GM12878 (cell line): ENCODE measurements at regions not wholly inside any gene's neighbourhood (a gene's known extent, or its start where the extent isn't known, plus 50 kb on each side); places are given as distances from the start of the nearest gene placed in this dataset.

Source experiments
- ATAC-seq: fragments of 200-7000 bp; cut with Tn5 transposase; 3 replicates; pipeline ENCODE4 v1.9.1; 2020; ENCODE audit warnings: mild to moderate bottlenecking, moderate library complexity
- BruUV-seq: library from RNA; stranded (reverse); fragments of 400-500 nt; replicated peaks from 2 replicates; lab custom pipeline; 2021; lab: Mats Ljungman, UMichigan
- CTCF ChIA-PET: fragments of 300-600 bp; sonication (Branson Sonifier 250); formaldehyde crosslinking; extraction: SDS; loops from one replicate; lab custom pipeline; 2021; ENCODE audit warnings: inconsistent platforms; lab: Yijun Ruan, JAX
- POLR2A ChIA-PET: fragments of 350-600 bp; formaldehyde crosslinking; extraction: SDS; loops from one replicate; lab custom pipeline; 2021; ENCODE audit warnings: inconsistent platforms; lab: Charles Lee
- RAD21 ChIA-PET: fragments of 300-600 bp; sonication (Branson Sonifier 250); formaldehyde crosslinking; loops from one replicate; lab custom pipeline; 2023; ENCODE audit warnings: antibody characterized with exemption; ENCODE audit not compliant: unreplicated experiment; lab: Charles Lee
- SMC1A ChIA-PET: fragments of 300-600 bp; sonication (Branson Sonifier 250); formaldehyde crosslinking; loops from one replicate; lab custom pipeline; 2023; ENCODE audit not compliant: unreplicated experiment, uncharacterized antibody; lab: Charles Lee
- DNase-seq: peaks from one replicate; pipeline ENCODE4 v3.0.0-alpha.2; 2011; ENCODE audit warnings: low read depth, low spot score
- FAIRE-seq: peaks from 3 replicates; lab custom pipeline; 2011; peaks lifted over from hg19 to GRCh38; lab: Jason Lieb, UNC
- H2AFZ ChIP-seq: 2 replicates; pipeline ENCODE4 v1.6.0; 2011; ENCODE audit warnings: low read depth, low read length, control low read depth; ENCODE audit not compliant: control insufficient read depth
- H3K27ac ChIP-seq: 2 replicates; pipeline ENCODE4 v1.5.1; 2011; ENCODE audit warnings: control low read depth; ENCODE audit not compliant: control insufficient read depth, insufficient read depth
- H3K27me3 ChIP-seq, 2 experiments: replicated peaks in 1 of 2; 2 replicates each; pipeline versions ENCODE4 v1.6.0 to v1.6.1; 2011; ENCODE audit warnings: low read length in 1 of 2; ENCODE audit not compliant: control insufficient read depth in 2 of 2, insufficient read depth in 2 of 2
- H3K36me3 ChIP-seq, 2 experiments: 2 replicates each; pipeline ENCODE4 v1.5.1; 2011; ENCODE audit warnings: low read length in 1 of 2; ENCODE audit not compliant: control insufficient read depth in 2 of 2, insufficient read depth in 2 of 2
- H3K4me1 ChIP-seq: 2 replicates; pipeline ENCODE4 v1.6.1; 2011; ENCODE audit warnings: mild to moderate bottlenecking, low read length, moderate library complexity, mixed read lengths; ENCODE audit not compliant: control insufficient read depth, insufficient read depth
- H3K4me2 ChIP-seq: 2 replicates; pipeline ENCODE4 v1.6.0; 2011; ENCODE audit warnings: control low read depth; ENCODE audit not compliant: control insufficient read depth, insufficient read depth
- H3K4me3 ChIP-seq: fragments of 200-600 bp; sonication (generic); 2 replicates; pipeline ENCODE4 v1.5.1; 2016
- H3K79me2 ChIP-seq: 2 replicates; pipeline ENCODE4 v1.6.0; 2011; ENCODE audit warnings: low read length; ENCODE audit not compliant: control insufficient read depth, insufficient read depth
- H3K9ac ChIP-seq: 2 replicates; pipeline ENCODE4 v1.8.0; 2011; ENCODE audit warnings: low read length, control low read depth, mixed read lengths; ENCODE audit not compliant: control insufficient read depth, insufficient read depth
- H3K9me3 ChIP-seq: replicated peaks from 3 replicates; pipeline ENCODE4 v1.5.1; 2011; ENCODE audit warnings: mild to moderate bottlenecking, low read length; ENCODE audit not compliant: control insufficient read depth, insufficient read depth
- H4K20me1 ChIP-seq: 2 replicates; pipeline ENCODE4 v1.6.0; 2011; ENCODE audit not compliant: control insufficient read depth, insufficient read depth
- CHD1 ChIP-seq: IDR thresholded peaks from 2 replicates; pipeline ENCODE4 v1.6.1; 2012; ENCODE audit warnings: low read depth, low read length, improper control_type of control experiment
- E2F4 ChIP-seq: IDR thresholded peaks from 2 replicates; pipeline ENCODE4 v1.6.1; 2012; ENCODE audit warnings: low read depth, low read length, improper control_type of control experiment
- EED ChIP-seq: sonication (generic); IDR thresholded peaks from 2 replicates; pipeline ENCODE4 v1.6.1; 2016; ENCODE audit warnings: antibody characterized with exemption, low read depth
- EZH2 ChIP-seq: IDR thresholded peaks from 2 replicates; pipeline ENCODE4 v1.6.1; 2012; ENCODE audit warnings: low read depth, mild to moderate bottlenecking, control low read depth, inconsistent platforms, low read length, borderline replicate concordance; ENCODE audit not compliant: control insufficient read depth
- IRF4 ChIP-seq: IDR thresholded peaks from 2 replicates; pipeline ENCODE4 v1.6.1; 2011; ENCODE audit warnings: low read depth, low read length
- IRF5 ChIP-seq: fragments of 450-650 bp; IDR thresholded peaks from 2 replicates; pipeline ENCODE4 v1.6.1; 2017; ENCODE audit warnings: borderline replicate concordance
- NKRF ChIP-seq: fragments of 450-650 bp; conservative IDR thresholded peaks from 2 replicates; pipeline ENCODE4 v1.6.1; 2017; ENCODE audit warnings: mild to moderate bottlenecking, moderate library complexity
- RELB ChIP-seq: fragments of 450-650 bp; IDR thresholded peaks from 2 replicates; pipeline ENCODE4 v1.6.1; 2017; ENCODE audit warnings: low read depth, mild to moderate bottlenecking, moderate library complexity
- STAT1 ChIP-seq: fragments of 450-650 bp; conservative IDR thresholded peaks from 2 replicates; pipeline ENCODE4 v1.6.1; 2014; ENCODE audit warnings: antibody characterized with exemption, mild to moderate bottlenecking
- ZBTB40 ChIP-seq: fragments of 450-650 bp; IDR thresholded peaks from 2 replicates; pipeline ENCODE4 v1.6.1; 2016; ENCODE audit warnings: mild to moderate bottlenecking, moderate library complexity, borderline replicate concordance
- ZNF384 ChIP-seq: IDR thresholded peaks from 2 replicates; pipeline ENCODE4 v1.6.1; 2012; ENCODE audit warnings: low read depth, mild to moderate bottlenecking, low read length, improper control_type of control experiment, borderline replicate concordance
- WGBS: methylation state at CpG from one replicate; pipeline ENCODE4 v1.1.6; 2016; ENCODE audit warnings: low lambda C conversion rate; ENCODE audit not compliant: insufficient replicate concordance, insufficient coverage; ENCODE audit errors: missing lambda C conversion rate; 5-methylcytosine and 5-hydroxymethylcytosine counted together
- in situ Hi-C: fragments of 300-500 bp; cut with MboI; formaldehyde crosslinking; loops from 9 replicates; pipeline ENCODE4 v1.14.3; 2018; ENCODE audit warnings: mixed read lengths
- intact Hi-C: fragments of 100-400 bp; cut with micrococcal nuclease; formaldehyde crosslinking; loops from one replicate; pipeline ENCODE4 v1.14.2; 2022; ENCODE audit not compliant: unreplicated experiment

- CTCF ChIA-PET = no interaction called here
- 12% methylated on average over 4 of the region's 4 CpGs for WGBS
- no peak for ATAC-seq
Observed at GRCh38 chr14:98799891-98800290, 472.1 kb downstream of the BCL11B start.

More at GRCh38 chr14:98799891-98800290, 472.1 kb downstream of the BCL11B start:
- no peak overlapping the region for H2AFZ ChIP-seq
- no peak for FAIRE-seq
- no peak overlapping the region for H3K4me2 ChIP-seq
- no peaks in the 10 kb centered on the region; the same call in 2 of the 3 replicates for H3K9me3 ChIP-seq
- no peaks in the 10 kb centered on the region for H3K27me3 ChIP-seq
- ChIA-PET SMC1A (no interaction called here), RAD21 (no interaction called here)
- no peaks in the 10 kb centered on the region for H3K4me1 ChIP-seq
- in situ Hi-C loops = no loop called here
- no peaks in the 10 kb centered on the region for H4K20me1 ChIP-seq
- H3K79me2 ChIP-seq = no peaks in the 10 kb centered on the region
- BruUV-seq = no TSS peak
- no peak for TF ChIP-seq ZBTB40
- TF ChIP-seq IRF4 = no peak
- TF ChIP-seq RELB = no peak
- TF ChIP-seq STAT1 = no peak
- no peak for TF ChIP-seq NKRF
- TF ChIP-seq EED = no peak
- TF ChIP-seq ZNF384 = no peak
- no peak for TF ChIP-seq E2F4
- TF ChIP-seq CHD1 = no peak
- TF ChIP-seq IRF5 = no peak
- no peak for TF ChIP-seq EZH2
- TF ChIP-seq, all 136 proteins: peak for 0
- POLR2A ChIA-PET = no interaction called here
- Histone ChIP-seq H3K27ac (no peak overlapping the region), H3K9ac (no peak overlapping the region), H3K36me3 (no peaks in the 10 kb centered on the region), H3K4me3 (no peak overlapping the region)
- DNase-seq = no peak
- intact Hi-C loops = no loop called here
